ENCODE measurements at regions not wholly inside any gene's neighbourhood (a gene's known extent, or its start where the extent isn't known, plus 50 kb on each side); places are given as distances from the start of the nearest gene placed in this dataset.
"Not testable (repeated sequence)": the region's sequence is repeated elsewhere in the genome, so short reads cannot be mapped to it uniquely, and the experiment has no call there.

DNA sequence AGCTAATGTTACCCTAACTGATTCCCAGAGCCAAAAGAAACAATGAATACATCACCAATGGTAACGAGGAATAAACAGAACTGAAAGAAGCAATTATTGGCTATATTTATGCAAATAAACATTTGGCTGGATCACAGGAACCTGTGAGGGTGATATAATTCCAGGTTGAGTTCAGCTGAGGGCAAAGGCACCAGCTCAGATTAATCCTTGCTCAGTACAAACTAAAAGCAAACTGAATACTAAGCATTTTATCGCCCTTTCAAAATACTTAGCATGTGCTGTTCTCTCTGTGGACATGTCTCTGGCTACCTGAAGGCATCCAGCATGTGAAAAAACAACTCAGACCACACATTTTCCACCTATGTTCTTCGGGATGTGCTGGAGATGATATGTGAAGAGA is 791.7 kb downstream of the METTL4 start:
- WGBS, 5 donors, result 52 to 67% (median 58%) methylated on average over 3 of the region's 3 CpGs
- Histone ChIP-seq H3K4me3 (no peak overlapping the region), H3K9me3 (peaks cover 0 to 14% (median 3%) of the 10 kb centered on the region in 4 donors), H3K27me3 (no peaks in the 10 kb centered on the region), H3K4me1 (no peaks in the 10 kb centered on the region), H3K27ac (no peak overlapping the region), H3K36me3 (no peaks in the 10 kb centered on the region)
- no peak for TF ChIP-seq POLR2AphosphoS5 (IDR thresholded peaks at IDR 0.05)
- TF ChIP-seq, protein P1, sequence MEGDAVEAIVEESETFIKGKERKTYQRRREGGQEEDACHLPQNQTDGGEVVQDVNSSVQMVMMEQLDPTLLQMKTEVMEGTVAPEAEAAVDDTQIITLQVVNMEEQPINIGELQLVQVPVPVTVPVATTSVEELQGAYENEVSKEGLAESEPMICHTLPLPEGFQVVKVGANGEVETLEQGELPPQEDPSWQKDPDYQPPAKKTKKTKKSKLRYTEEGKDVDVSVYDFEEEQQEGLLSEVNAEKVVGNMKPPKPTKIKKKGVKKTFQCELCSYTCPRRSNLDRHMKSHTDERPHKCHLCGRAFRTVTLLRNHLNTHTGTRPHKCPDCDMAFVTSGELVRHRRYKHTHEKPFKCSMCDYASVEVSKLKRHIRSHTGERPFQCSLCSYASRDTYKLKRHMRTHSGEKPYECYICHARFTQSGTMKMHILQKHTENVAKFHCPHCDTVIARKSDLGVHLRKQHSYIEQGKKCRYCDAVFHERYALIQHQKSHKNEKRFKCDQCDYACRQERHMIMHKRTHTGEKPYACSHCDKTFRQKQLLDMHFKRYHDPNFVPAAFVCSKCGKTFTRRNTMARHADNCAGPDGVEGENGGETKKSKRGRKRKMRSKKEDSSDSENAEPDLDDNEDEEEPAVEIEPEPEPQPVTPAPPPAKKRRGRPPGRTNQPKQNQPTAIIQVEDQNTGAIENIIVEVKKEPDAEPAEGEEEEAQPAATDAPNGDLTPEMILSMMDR (IDR thresholded peaks at IDR 0.05), result no peak
- no peak for TF ChIP-seq EP300 (IDR thresholded peaks at IDR 0.05)
- TF ChIP-seq POLR2A (IDR thresholded peaks at IDR 0.05), result no peak
- intact Hi-C loops (cut with DNase I; ENCODE audit: low total_unique reads), result no loop called here
- no peak for DNase-seq

DNA sequence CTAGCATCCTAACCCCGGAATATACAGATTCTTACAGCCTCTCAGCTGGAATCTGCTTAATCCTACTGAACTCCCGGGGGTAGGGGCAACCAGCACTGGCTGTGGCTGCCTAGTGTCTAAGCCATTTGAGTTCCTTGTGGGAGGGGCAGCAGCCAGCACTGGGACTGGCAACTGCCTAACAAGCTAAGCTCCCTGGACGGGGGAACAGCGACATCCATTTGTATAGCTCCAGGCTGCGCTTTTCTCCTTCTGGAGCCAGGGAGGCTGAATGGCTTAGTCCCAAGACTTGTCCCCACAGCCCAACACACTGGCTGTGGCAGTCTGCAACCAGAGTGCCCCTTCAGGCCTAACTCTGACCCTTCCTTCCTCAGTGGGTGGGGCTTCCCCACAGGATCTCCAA is 787.2 kb downstream of the METTL4 start:
- H3K27ac ChIP-seq, result no peak overlapping the region
- WGBS, 5 donors, result 68 to 78% (median 76%) methylated on average over 4 to 5 of the region's 5 CpGs
- H3K4me3 ChIP-seq, result no peak overlapping the region
- no peaks in the 10 kb centered on the region for H3K27me3 ChIP-seq
- DNase-seq, result no peak
- intact Hi-C loops (cut with DNase I; ENCODE audit: low total_unique reads), result no loop called here
- H3K9me3 ChIP-seq, result peaks cover 0 to 30% (median 5%) of the 10 kb centered on the region in 4 donors
- TF ChIP-seq EP300 (IDR thresholded peaks at IDR 0.05) (no peak), POLR2AphosphoS5 (IDR thresholded peaks at IDR 0.05) (no peak), POLR2A (IDR thresholded peaks at IDR 0.05) (no peak)
- TF ChIP-seq, protein P1 (IDR thresholded peaks at IDR 0.05), result no peak
- H3K4me1 ChIP-seq, result no peaks in the 10 kb centered on the region
- H3K36me3 ChIP-seq, result no peaks in the 10 kb centered on the region

DNA sequence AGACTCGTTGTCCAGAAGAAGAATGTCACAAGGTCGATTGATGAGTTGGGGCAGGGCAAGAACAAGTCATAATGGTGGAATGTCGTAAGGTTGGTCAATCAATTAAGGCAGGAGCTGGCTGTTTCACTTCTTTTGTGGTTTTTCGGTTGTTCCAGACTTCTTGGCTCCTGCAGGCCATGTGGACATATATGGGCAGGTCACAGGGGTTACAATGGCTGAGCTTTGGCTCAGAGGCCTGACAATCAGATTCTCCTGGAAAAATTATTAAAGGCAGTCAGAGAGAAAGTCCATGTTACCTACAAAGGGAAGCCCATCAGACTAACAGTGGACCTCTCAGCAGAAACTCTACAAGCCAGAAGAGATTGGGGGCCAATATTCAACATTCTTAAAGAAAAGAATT is 785.3 kb downstream of the METTL4 start:
- WGBS, 5 donors, result 55 to 72% (median 61%) methylated on average over 4 of the region's 4 CpGs
- not testable (repeated sequence) for H3K4me1 ChIP-seq

DNA sequence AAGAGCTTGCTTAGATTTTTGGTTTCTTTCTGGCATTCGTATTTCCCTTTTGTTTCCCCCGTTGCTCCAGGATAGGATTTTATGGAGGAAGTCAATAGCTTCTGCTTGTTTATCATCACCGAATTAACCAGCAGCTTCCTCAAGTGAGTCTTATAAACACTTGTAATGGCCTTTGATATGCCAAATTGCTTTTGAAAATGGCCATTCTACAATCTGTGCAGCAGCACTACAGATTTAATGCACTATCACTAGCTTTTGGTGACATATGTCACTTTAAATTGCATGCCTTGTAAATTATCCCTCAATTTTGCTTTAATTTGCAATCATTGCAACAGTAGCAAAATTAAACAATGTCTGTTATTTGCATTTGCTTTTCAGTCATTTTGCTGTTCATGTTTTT is 774.7 kb downstream of the METTL4 start:
- Histone ChIP-seq H3K4me3 (no peak overlapping the region), H3K4me1 (no peaks in the 10 kb centered on the region), H3K9me3 (peaks cover 0 to 18% (median 0%) of the 10 kb centered on the region in 4 donors), H3K36me3 (no peaks in the 10 kb centered on the region), H3K27ac (no peak overlapping the region), H3K27me3 (no peaks in the 10 kb centered on the region)
- TF ChIP-seq POLR2AphosphoS5 (IDR thresholded peaks at IDR 0.05), result no peak
- no peak for TF ChIP-seq EP300 (IDR thresholded peaks at IDR 0.05)
- TF ChIP-seq, protein P1 (IDR thresholded peaks at IDR 0.05), result no peak
- no peak for TF ChIP-seq POLR2A (IDR thresholded peaks at IDR 0.05)
- no peak for DNase-seq
- intact Hi-C loops (cut with DNase I; ENCODE audit: low total_unique reads), result no loop called here
- WGBS, 5 donors, result 43 to 69% (median 62%) methylated on average over 3 of the region's 3 CpGs

More for the DNA sequence above, 785.3 kb downstream of the METTL4 start:
- H3K27ac ChIP-seq; DNase-seq; H3K36me3 ChIP-seq; intact Hi-C loops (cut with DNase I; ENCODE audit: low total_unique reads); H3K4me3 ChIP-seq; H3K27me3 ChIP-seq: not testable (repeated sequence)
- peaks cover 0 to 30% (median 5%) of the 10 kb centered on the region in 4 donors for H3K9me3 ChIP-seq

DNA sequence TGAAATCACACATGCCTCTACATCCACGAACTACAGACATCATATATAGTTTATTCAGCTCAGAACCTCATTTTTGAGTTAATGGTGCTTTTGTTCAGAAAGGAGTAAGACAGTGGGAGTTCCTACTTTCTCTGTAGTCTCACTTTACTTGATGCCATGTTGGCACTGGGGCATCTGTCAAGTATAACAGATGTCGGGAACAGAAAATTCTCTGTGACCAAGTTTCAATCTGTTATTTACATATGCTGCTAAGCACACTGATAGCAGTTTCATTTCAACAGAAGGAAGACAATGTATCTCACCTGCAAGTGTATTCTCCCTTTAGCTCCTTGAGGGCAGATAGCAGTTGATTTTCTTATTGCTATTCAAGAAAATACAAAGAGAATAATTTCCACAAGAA is 774.1 kb downstream of the METTL4 start:
- TF ChIP-seq EP300 (IDR thresholded peaks at IDR 0.05) (no peak), POLR2AphosphoS5 (IDR thresholded peaks at IDR 0.05) (no peak), POLR2A (IDR thresholded peaks at IDR 0.05) (no peak)
- TF ChIP-seq, protein P1 (IDR thresholded peaks at IDR 0.05), result no peak
- Histone ChIP-seq H3K4me3 (no peak overlapping the region), H3K9me3 (peaks cover 0 to 18% (median 0%) of the 10 kb centered on the region in 4 donors), H3K27ac (no peak overlapping the region), H3K36me3 (no peaks in the 10 kb centered on the region), H3K27me3 (no peaks in the 10 kb centered on the region), H3K4me1 (no peaks in the 10 kb centered on the region)
- WGBS, 5 donors, result 23 to 42% (median 34%) methylated on average over 2 of the region's 2 CpGs
- no peak for DNase-seq
- intact Hi-C loops (cut with DNase I; ENCODE audit: low total_unique reads), result no loop called here

Data from stomach (tissue), 8 donors.